ENCODE measurements at regions not wholly inside any gene's neighbourhood (a gene's known extent, or its start where the extent isn't known, plus 50 kb on each side); places are given as distances from the start of the nearest gene placed in this dataset.

DNA sequence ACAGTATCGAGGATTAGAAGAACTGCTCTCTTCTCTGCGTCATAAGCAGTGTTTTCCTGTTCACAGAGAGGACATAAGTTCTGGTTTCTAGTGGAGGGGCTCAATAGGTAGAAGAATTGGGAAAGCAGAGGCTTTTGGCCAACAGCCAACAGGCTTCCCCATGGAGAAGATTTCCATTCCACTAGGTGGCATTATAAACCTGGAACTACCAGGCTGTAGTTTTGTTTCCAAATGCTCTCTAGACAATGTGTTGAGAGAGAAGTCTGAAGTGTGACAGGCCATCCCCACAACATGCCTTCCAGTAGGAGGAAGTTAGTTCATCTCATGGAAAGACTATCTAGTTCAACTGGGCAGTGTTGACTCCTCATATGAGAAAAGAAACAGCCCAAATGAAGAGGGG lies 63.8 kb upstream of the ANXA10 start:
- intact Hi-C loops (cut with DNase I), result no loop called here
- Histone ChIP-seq H3K4me1 (no peaks in the 10 kb centered on the region), H3K36me3 (no peaks in the 10 kb centered on the region), H3K9me3 (peaks cover 0 to 5% (median 2%) of the 10 kb centered on the region in 4 donors), H3K27ac (replicated peaks in 1 of 4) (no peak overlapping the region), H3K27me3 (no peaks in the 10 kb centered on the region), H3K4me3 (no peak overlapping the region)
- no peak for TF ChIP-seq POLR2A (IDR thresholded peaks at IDR 0.05; ENCODE audit: low read depth)
- TF ChIP-seq POLR2AphosphoS5 (IDR thresholded peaks at IDR 0.05), result no peak
- TF ChIP-seq, protein P1, sequence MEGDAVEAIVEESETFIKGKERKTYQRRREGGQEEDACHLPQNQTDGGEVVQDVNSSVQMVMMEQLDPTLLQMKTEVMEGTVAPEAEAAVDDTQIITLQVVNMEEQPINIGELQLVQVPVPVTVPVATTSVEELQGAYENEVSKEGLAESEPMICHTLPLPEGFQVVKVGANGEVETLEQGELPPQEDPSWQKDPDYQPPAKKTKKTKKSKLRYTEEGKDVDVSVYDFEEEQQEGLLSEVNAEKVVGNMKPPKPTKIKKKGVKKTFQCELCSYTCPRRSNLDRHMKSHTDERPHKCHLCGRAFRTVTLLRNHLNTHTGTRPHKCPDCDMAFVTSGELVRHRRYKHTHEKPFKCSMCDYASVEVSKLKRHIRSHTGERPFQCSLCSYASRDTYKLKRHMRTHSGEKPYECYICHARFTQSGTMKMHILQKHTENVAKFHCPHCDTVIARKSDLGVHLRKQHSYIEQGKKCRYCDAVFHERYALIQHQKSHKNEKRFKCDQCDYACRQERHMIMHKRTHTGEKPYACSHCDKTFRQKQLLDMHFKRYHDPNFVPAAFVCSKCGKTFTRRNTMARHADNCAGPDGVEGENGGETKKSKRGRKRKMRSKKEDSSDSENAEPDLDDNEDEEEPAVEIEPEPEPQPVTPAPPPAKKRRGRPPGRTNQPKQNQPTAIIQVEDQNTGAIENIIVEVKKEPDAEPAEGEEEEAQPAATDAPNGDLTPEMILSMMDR (IDR thresholded peaks at IDR 0.05), result no peak
- whole genome bisulfite sequencing, result 91% methylated on average over 2 of the region's 2 CpGs
- no peak for DNase-seq (ENCODE audit: extremely low spot score)

- Histone ChIP-seq H3K4me3 (no peak overlapping the region), H3K27ac (replicated peaks in 1 of 4) (no peak overlapping the region), H3K36me3 (no peaks in the 10 kb centered on the region), H3K27me3 (no peaks in the 10 kb centered on the region), H3K4me1 (no peaks in the 10 kb centered on the region), H3K9me3 (peaks cover 0 to 5% (median 2%) of the 10 kb centered on the region in 4 donors)
- no peak for TF ChIP-seq POLR2A (IDR thresholded peaks at IDR 0.05; ENCODE audit: low read depth)
- TF ChIP-seq EP300 (IDR thresholded peaks at IDR 0.05), result no peak
- no peak for TF ChIP-seq POLR2AphosphoS5 (IDR thresholded peaks at IDR 0.05)
- TF ChIP-seq, protein P1 (IDR thresholded peaks at IDR 0.05), result no peak
- no peak for DNase-seq (ENCODE audit: extremely low spot score)
- WGBS, result 84% methylated on average over 5 of the region's 5 CpGs
- intact Hi-C loops (cut with DNase I), result no loop called here
These were observed 63.3 kb upstream of the ANXA10 start for GRCh38 chr4:168028970-168029597.

GRCh38 chr4:168037676-168038075 lies 54.7 kb upstream of the ANXA10 start:
- intact Hi-C loops (cut with DNase I), result no loop called here
- H3K4me3 ChIP-seq, result no peak overlapping the region
- no peak for DNase-seq (ENCODE audit: extremely low spot score)
- H3K27ac ChIP-seq (replicated peaks in 1 of 4), result no peak overlapping the region
- WGBS, result 72% methylated on average over 2 of the region's 2 CpGs
- no peaks in the 10 kb centered on the region for H3K36me3 ChIP-seq
- no peak for TF ChIP-seq EP300 (IDR thresholded peaks at IDR 0.05)
- TF ChIP-seq, protein P1 (IDR thresholded peaks at IDR 0.05), result no peak
- no peak for TF ChIP-seq POLR2A (IDR thresholded peaks at IDR 0.05; ENCODE audit: low read depth)
- no peak for TF ChIP-seq POLR2AphosphoS5 (IDR thresholded peaks at IDR 0.05)
- H3K4me1 ChIP-seq, result no peaks in the 10 kb centered on the region
- no peaks in the 10 kb centered on the region for H3K27me3 ChIP-seq
- H3K9me3 ChIP-seq, result no peaks in the 10 kb centered on the region

GRCh38 chr4:168039593-168039992 lies 52.7 kb upstream of the ANXA10 start:
- no peak overlapping the region for H3K4me3 ChIP-seq
- intact Hi-C loops (cut with DNase I), result no loop called here
- no peaks in the 10 kb centered on the region for H3K9me3 ChIP-seq
- no peak for TF ChIP-seq EP300 (IDR thresholded peaks at IDR 0.05)
- TF ChIP-seq POLR2AphosphoS5 (IDR thresholded peaks at IDR 0.05), result no peak
- TF ChIP-seq POLR2A (IDR thresholded peaks at IDR 0.05; ENCODE audit: low read depth), result no peak
- TF ChIP-seq, protein P1 (IDR thresholded peaks at IDR 0.05), result no peak
- H3K4me1 ChIP-seq, result no peaks in the 10 kb centered on the region
- WGBS, result 67% methylated on average over 1 of the region's 1 CpG
- no peak overlapping the region for H3K27ac ChIP-seq (replicated peaks in 1 of 4)
- H3K27me3 ChIP-seq, result no peaks in the 10 kb centered on the region
- no peaks in the 10 kb centered on the region for H3K36me3 ChIP-seq
- no peak for DNase-seq (ENCODE audit: extremely low spot score)

Small RNAs in the stretch of these regions (small RNA-seq; reads per million reads assigned to genes)
- 0 to 0.19 (median 0) reads per million in 3 donors for gene RN7SL776P
